ENCODE measurements at regions not wholly inside any gene's neighbourhood (a gene's known extent, or its start where the extent isn't known, plus 50 kb on each side); places are given as distances from the start of the nearest gene placed in this dataset.

GRCh38 chr3:88462230-88462629 lies 312.5 kb downstream of the C3orf38 start:
- TF ChIP-seq EZH2 (IDR thresholded peaks at IDR 0.05; ENCODE audit: borderline replicate concordance, insufficient read depth, low read length, poor library complexity, severe bottlenecking) (no peak), POLR2AphosphoS5 (IDR thresholded peaks at IDR 0.05) (no peak), SMC3 (conservative IDR thresholded peaks at IDR 0.05; ENCODE audit: poor library complexity) (no peak), TAF1 (IDR thresholded peaks at IDR 0.05; ENCODE audit: low read depth) (no peak)
- TF ChIP-seq, protein P1, sequence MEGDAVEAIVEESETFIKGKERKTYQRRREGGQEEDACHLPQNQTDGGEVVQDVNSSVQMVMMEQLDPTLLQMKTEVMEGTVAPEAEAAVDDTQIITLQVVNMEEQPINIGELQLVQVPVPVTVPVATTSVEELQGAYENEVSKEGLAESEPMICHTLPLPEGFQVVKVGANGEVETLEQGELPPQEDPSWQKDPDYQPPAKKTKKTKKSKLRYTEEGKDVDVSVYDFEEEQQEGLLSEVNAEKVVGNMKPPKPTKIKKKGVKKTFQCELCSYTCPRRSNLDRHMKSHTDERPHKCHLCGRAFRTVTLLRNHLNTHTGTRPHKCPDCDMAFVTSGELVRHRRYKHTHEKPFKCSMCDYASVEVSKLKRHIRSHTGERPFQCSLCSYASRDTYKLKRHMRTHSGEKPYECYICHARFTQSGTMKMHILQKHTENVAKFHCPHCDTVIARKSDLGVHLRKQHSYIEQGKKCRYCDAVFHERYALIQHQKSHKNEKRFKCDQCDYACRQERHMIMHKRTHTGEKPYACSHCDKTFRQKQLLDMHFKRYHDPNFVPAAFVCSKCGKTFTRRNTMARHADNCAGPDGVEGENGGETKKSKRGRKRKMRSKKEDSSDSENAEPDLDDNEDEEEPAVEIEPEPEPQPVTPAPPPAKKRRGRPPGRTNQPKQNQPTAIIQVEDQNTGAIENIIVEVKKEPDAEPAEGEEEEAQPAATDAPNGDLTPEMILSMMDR (IDR thresholded peaks at IDR 0.05; ENCODE audit: poor library complexity, severe bottlenecking): no peak

Measured in neural cell (in vitro differentiated cells).